Right lung (tissue), 2 donors: ENCODE measurements at regions not wholly inside any gene's neighbourhood (a gene's known extent, or its start where the extent isn't known, plus 50 kb on each side); places are given as distances from the start of the nearest gene placed in this dataset.
"Not testable (repeated sequence)": the region's sequence is repeated elsewhere in the genome, so short reads cannot be mapped to it uniquely, and the experiment has no call there.

Source experiments
- DNase-seq, 2 donors: peaks; one replicate each; pipeline ENCODE4 v3.0.0-alpha.2; 2013

DNA sequence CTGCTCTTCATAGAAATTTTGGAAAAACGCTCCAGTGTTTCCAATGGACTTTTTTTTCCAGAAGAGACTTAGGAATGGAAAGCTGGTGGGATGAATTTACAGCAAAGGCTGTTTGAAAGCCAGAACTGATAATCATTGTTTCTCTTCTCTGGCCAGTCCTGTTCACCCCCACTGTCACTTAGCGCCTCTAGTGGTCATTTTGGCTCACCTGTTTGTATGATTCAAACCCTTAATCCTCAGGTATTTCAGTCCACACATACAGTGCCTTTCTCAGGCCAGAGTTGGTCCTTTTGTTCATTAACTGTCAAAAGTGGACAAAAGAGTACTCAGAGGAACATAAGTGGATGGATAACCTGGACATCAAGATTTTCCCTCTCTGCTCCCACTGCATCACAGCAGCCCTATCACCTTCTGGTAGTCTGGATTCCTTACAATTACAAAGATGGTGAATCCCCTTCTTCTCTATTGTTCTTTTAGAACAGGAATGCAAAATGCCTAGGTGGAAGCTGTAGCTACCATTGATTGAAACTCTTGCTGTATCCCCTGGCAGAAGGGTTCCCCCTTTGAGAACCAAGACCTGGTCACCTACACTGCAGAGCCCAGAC lies 177.6 kb upstream of the OLFM3 start:
- DNase-seq = no peak

DNA sequence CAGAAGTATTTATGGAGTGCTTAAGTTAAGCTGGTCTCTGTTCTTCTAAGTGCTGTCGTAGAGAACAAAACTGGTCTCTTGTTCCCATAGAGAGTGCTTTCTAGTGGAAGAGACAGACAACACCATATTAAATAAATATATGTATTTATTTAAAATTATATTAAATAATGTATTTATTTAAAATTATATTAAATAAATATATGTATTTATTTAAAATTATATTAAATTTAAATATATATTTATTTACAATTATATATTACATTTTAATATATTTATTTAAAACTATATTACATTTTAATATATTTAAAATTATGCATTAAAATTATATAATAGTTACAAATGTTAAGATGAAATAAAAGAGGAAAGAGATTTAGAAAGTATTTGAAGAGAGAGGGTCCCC lies 175.5 kb upstream of the OLFM3 start:
- DNase-seq = no peak

DNA sequence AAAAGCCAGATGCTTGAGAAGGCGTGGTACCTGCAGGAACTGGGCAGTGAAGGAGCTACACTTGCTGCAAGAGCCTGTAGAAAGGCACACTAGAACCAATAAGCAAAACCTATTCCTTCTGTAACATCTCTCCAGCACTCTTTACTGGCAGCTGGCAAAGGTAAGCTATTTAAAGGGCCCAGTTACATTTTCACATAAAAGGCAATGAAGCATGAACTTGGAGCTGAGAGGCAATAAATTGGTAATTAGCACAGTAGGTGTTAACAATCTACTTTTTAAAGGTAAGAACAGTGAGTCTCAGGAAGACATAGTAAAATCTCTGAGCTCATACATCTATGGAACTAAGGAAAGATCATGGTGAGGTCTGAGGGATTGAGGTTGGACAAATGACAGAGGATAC lies 167.1 kb upstream of the OLFM3 start:
- DNase-seq = no peak

DNA sequence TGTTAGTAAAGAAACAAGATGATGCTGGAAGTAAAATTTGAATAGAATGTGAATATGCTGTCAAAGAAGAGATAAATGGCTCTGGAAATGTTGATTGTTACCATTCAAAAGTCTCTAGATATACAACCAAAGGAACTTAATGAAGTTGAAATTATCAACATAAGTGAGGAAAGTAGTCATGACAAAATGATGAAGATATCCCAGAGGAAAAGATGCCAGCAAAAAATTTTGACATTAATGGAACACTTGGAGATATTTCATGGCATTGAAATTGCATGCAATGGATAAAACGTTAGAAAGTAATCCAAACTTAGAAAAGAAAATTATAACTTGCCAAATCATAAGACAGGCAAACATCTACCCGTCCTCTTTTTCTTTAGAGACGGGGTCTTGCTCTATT lies 154.5 kb upstream of the OLFM3 start:
- DNase-seq = no peak

DNA sequence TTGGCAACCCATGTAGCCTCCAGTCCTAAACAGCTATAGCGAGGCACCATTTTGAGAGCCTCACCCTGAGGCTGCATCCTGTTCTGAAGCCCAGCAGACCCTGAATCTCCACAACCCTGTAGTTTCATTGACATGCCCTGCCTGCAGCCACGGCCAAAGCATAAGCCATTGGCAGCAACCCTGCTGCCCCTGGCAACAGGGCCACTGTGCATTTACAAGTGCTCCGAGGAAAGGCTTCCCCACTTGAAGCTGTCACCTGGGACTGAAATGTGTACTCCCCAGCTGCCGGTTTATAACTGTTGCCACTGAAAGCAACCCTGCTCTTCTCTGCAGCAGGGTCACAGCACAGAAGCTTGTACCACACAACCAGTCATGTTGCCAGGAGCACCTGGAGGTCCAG lies 124.2 kb upstream of the OLFM3 start:
- DNase-seq = no peak

DNA sequence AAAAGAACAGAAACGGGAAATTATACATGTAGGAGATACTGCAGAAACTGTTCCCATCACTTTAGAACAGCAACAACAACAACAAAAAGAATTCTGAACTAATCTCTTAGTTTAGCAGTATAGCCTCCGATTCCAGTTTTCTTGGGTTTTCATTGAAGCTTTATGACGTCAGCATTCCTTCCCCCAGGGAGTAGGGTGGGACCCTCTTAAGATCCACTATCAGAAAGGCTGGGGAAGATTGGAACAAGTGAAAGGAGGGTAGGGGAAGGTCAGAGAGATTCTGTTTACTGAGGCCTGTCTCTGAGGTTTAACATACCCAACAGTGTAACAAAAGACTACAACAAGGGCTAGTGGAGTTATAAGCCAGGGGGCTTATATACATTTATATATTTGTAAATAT lies 121.4 kb upstream of the OLFM3 start:
- no peak for DNase-seq

DNA sequence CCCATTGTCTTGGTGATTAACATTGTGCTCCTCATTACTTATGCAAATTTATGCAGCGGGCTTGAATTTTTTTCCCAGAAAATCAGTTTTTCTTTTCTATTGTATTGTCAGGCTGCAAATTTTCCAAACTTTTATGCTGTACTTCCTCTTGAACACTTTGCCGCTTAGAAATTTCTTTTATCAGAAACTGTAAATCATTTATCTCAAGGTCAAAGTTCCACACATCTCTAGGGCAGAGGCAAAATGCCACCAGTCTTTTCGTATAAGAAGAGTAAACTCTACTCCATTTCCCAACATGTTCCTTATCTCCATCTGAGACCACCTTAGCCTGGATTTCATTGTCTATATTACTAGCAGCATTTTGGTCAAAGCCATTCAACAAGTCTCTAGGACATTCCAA lies 113.9 kb upstream of the OLFM3 start:
- no peak for DNase-seq

DNA sequence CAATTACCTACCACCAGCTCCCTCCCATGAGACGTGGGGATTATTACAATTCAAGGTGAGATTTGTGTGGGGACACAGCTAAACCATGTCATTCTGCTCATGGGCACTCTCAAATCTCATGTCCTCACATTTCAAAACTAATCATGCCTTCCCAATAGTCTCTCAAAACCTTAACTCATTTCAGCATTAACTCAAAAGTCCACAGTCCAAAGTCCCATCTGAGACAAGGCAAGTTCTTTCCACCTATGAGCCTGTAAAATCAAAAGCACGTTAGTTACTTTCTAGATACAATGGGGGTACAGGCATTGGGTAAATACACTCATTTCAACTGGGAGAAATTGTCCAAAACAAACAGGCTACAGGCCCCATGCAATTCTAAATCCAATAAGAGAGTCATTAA lies 112.8 kb upstream of the OLFM3 start:
- not testable (repeated sequence) for DNase-seq

DNA sequence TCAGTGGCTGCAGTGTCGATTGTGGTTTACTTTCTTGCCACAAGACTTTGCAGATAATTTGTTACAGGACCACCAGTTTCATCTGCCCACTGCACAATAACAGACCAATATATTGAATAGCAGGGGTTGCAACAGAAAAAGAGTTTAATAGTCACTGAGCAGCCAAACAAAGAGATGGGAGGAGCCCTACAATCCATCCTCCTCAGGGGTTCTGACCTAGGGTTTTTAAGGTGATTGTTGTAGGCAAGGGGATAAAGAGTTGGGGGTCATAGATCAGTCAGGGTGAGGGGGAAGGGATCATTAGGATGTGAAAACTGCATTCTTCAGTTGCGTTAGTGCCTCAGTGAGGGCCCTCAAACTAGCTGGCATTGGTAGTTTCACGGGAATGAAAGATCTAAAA lies 110.7 kb upstream of the OLFM3 start:
- DNase-seq = no peak

DNA sequence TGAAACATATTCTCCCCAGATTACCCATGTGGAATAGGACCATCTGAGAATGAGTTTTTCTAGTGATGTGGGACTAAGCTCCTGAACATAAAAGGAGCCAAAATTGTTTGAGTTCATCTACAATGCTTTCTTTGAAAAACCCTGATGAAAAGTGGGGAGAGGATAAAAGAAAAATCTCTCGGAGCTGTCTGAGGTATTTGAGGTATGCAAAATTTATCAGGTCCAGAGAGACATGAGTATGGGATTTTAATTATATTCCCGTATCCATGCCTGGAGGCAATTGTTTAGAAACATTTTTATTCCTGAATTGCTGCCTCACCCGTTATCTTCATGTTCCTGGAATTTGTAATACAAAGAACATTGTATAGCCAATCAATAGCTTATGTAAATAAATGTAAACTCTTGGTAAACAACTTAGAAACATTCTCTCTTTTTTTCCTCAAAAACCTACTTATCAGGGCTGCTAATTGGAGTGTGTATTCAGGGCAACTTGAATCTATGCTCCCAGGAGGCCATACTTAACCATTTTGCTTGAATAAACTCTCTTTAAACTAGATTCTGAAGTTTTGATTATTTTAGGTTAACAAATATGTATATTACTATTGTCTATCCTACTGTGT lies 109.3 kb upstream of the OLFM3 start:
- no peak for DNase-seq

DNA sequence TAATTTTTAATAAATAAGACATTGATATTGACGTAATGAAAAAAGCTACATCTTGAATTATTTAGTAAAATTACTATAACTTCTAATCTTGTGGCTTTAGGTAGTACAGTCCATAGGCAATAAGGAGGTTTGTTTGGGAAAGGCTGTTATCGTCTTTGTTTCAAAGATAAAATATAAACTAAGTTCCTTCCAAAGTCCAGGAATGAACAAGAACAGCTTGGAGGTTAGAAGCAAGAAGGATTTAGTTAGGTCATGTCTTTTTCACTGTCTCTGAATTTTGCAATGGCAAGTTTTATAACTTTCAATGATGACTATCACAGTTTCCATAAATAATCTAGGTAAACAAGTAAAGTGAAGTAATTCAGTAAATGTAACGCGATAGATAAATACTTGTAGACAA lies 106.9 kb upstream of the OLFM3 start:
- no peak for DNase-seq

DNA sequence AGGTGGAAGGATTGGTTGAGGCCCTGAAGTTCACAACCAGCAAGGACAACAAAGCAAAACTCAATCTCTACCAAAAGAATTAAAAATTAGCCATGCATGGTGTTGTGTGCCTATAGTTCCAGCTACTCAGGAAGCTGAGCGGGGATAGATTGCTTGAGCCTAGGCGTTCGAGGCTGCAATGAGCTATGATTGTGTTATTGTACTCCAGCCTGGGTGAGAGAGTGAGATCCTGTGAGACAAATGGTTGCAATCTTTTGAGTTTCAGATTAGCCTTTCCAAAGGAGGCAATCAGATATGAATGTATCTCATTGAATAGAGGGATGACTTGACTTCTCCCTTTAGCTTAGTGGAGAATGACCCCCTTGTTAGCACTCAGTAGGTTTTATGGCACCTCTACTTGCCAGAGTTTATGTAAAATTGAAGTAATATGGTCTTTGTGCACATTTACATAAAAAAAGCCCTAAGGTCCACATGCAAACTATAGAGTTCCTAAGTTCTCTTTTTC lies 105.6 kb upstream of the OLFM3 start:
- DNase-seq = no peak

DNA sequence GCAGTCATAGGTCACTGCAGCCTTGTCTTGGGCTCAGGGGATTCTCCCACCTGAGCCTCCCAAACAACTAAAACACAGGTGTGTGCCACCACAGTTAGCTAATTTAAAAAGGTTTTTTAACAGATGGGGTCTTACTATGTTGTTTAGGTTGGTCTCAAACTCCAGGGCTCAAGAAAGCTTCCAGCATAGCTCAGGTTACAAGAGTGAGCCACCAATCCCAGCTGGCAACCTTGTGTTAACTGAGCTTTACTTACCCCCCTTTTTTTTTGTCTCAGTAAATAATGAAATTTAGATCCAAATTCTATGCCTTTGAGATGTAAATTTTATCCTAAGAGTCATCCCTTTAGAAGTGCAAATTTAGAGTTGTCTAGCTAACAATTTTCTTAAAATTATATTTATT lies 103.9 kb upstream of the OLFM3 start:
- DNase-seq = no peak

DNA sequence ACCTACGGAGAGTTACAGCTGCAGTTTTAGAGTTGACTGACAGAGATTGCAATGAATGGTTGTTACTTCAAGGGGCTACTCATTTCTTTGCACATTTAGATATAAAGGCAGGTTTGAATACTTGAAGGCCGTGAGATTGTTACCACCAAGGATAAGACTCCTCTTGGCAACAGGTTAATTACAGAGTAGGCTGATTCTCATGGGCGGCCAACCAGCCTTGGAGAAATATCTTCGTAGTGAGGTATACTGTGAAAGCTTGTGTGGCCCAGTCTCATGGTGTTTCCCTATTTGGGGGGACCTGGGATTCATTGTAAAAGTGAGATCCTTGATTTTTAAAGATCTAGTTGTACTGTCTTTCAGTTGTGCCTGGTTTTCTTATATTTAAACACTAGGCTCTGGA lies 103.2 kb upstream of the OLFM3 start:
- DNase-seq = no peak

DNA sequence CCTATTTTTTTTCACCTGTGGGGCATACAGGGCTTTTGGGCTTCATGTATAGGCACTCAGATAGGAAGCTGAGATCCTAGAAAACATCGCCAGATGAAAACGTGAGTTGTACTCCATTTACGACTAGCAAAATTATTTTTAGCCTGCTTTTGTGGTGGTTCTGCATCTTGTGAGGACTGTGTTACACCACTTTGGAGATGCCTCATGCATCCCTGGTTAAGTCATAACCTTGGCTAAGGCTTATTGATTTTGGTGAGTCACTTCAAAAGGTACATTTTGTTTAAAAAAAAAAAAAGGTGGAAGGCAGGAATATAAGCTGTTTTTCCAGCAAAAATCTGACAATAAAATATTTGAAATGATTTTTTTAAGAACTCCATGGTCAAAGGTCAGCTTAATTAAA lies 101.8 kb upstream of the OLFM3 start:
- no peak for DNase-seq

DNA sequence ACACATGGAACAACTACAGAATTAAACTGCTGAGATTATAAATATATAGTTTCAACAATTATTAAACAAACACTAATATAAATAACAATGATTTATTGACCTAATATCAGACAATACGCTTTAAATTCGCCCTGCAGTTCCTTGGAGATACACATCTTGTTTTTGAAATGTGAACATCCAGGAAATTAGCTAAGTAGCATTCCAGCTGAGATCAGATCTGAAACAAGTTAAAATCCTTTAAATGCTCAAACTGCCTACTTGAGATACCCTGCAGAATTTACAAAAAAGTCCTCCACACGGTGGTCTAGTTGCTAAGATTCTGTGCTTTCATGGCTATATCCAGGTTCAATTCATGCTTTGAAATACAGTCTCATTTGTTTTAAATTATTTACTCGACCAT lies 101.4 kb upstream of the OLFM3 start:
- no peak for DNase-seq

DNA sequence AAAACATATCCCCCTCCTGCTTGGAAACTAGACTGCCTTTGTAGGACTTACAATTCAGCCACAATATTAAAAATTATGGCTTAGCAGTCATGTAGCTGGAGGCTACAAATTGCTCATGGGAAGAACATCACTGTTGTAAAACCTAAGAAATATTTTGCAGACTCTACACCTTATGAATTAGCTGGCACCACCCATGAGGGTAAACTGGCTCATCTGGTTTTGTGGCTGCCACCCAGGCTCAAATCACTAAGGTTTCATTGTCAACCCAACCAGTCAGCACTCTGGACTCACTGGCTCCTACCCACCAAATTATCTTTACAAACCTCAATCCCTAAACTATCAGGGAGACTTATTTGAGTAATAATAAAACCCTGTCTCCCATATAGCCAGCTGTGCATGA lies 100.7 kb upstream of the OLFM3 start:
- DNase-seq = no peak

DNA sequence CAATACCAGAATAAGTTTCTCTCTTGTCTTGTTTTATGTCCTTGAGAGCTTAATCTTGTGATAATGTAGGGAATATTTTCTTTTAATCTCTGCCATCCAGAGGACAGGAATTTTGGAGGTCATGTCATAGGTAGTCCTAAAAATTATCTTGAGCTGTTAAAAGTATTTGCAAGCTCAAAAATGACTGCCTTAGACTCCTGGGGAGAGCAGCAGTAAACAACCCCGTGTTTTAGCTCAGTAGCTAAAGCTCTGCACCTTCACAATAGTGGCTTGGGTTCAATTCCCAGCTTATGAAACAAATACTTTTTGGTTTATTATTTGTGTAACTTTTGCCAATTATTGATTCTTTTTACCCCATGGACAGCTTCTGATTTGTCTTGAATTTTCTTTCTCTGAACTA lies 99.4 kb upstream of the OLFM3 start:
- no peak for DNase-seq

DNA sequence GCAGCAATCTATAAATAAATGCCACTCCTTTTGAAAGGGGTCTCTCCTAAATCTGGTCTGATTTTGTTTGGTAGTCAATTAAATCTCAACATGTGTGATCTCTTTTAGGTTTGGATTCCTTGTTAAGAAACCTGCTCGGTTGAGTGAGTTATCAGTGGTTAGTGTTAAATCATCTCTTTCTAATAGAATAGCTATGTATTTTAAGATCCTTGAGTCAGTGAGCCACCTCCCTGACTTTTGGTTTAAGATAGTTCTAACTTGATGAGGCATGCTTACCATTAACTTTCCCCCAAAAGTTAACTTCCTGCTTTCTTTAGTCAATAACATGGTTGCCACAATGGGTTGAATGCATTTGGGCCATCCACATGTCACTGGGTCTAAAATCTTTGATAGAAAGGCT lies 93.1 kb upstream of the OLFM3 start:
- DNase-seq = no peak

DNA sequence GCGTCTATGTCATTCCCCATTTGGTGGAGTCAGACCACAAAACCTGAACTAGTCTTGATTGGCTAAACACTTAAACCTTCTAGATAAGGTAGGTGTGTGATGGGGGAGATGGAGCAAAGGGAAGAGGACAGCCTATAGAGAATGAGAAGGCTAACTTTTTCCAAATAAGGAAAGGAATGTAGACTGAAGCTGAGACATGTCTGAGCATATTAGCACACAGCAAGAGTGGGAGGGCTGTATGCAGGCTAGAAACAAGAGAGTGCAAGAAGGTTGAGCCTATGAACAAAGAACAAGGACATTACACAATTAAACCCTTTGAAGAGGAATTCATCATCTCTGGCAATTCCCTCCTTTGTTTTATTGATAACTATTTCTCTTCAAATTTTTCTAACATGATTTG lies 89.2 kb upstream of the OLFM3 start:
- no peak for DNase-seq

DNA sequence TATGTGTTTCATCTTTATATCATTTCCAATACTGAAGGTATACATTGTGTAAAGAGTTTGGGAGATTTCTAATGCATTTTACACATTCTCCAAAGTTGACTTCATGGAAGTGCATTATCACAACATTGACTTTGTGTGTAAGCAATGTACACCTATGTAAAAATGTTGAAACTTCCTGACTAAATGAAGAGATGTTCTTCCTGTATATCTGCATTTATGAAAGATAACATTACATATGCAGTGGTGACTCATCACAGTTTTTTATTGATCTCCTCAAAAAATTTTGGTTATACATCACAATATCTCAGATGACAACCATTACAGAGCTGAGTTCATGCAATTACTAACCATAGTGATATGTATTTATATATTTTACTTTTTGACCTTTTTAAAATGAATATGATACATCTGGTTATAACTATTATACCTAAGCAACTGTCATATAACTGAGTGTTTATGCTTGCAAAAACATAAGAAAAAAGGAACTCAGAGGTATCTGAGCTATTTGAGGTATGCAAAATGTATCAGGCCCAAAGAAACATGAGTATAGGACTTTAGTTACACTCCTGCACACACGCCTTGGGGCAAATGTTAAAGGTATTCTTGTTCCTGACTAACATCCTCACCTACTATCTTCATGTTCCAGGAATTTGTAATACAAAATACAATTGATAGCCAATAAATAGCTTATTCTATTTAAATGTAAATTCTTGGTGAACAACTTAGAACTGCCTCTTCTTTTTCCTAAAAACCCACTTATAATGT lies 88.2 kb upstream of the OLFM3 start:
- no peak for DNase-seq

DNA sequence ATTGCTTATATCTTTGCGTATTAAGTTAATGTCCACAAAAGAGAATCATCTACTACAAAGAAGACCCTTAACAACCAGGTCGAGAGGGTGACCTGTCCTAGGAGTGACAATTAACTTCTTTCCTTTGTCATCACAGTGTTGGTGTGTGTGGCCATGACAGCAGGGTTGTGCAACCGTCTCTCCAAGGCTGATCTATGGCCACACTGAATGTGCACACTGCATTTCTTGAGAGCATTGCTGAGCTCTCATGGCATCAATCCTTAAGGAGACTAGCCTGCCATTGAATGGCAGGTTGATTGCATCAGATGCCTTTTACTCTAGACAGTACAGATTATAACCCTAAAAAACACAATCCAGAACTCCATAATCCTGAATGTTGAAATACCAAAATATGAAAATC lies 86.5 kb upstream of the OLFM3 start:
- DNase-seq = no peak

DNA sequence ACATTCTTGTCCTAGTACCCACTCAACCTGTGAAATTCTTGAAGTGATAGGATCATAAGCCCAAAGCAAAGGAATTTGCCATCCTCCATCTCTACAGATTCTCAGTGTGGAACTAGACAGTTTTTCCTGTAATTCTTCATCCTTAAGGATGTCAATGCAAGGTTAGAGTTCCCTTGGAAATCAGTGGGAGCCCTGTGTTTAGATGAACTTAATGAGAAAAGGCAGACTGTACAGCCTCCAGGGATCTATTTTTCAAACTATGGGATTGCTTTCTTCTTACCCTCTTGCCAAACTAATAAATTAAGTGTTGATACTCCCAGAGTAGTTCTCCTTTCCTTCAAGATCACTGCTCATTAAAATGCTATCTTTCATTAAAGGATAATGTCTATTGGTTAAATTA lies 78.1 kb upstream of the OLFM3 start:
- no peak for DNase-seq

DNA sequence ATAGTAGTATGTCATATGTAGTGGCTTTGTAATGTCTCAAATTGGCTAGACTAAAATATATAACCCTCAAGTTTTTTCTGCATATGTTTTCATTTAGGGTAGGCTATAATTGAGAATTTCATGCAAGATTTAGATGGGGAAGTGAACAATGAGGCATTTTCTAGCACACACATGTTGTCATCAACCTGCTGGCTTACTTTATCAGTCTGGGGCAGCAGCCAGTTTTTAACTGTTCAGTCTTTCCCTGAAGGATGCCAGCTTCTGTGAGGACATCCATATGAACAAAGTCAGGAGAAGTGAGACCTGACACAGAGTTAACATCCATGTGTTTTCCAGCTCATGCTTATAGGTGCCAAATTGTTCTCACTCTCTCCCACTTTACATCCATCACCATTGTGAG lies 74.7 kb upstream of the OLFM3 start:
- no peak for DNase-seq
